ENCODE measurements at regions not wholly inside any gene's neighbourhood (a gene's known extent, or its start where the extent isn't known, plus 50 kb on each side); places are given as distances from the start of the nearest gene placed in this dataset.

DNA sequence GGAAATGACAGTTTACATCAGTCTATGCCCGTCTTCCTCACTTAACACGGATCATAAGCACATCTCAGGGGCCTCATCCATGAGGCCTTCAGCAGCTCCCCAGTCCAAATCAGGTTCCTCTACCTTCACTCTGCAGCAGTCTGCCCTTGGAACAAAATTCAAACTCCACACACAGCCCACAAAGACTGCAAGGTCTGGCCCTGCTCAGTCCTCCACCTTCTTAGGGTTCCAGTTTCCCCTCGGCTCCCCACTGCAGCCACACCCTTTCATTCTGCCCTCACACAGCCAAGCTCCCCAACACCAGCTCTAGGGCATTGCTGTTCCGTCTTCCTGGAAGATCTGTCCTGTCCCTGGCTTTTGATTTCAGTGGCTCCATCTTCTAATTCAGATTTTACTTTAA is 95.2 kb upstream of the IQSEC1 start:
- DNase-seq, result no peak

- DNase-seq, result no peak
Measured at GRCh38 chr3:13167829-13168228, 94.6 kb upstream of the IQSEC1 start.

DNA sequence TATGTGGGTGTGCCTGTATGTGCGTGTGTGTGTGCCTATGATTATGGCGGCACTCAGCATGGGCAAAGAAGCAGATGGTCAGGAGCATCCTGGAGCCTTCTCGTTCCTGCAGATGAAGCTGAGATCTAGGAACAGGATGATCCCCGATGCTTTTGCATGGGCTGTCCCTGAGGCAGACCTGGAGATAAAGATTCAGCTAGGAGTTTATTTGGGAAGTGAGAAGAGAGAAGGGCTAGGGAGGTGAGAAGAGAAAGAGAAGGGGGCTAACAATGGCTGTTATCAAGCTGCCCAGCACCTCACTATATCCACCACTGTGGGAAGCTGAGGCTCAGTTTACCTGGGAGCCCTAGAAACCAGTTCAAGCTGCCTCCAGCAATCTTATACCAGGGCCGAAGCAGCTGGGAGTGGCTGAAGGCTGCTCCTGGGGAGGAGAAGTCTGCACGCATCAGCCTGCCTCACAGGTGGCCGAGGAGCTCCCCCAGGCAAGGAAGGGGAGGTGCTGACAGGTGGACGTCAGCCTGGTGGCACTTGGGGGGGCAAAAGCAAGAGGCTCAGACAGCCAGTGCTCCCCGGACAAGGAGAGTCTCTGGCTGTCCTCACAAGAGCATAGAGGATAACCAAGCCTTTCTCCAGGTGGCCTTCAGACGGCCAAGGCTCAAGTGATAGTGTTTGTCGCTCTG is 94.0 kb upstream of the IQSEC1 start:
- DNase-seq, result no peak

- DNase-seq, result no peak
Measured at GRCh38 chr3:13166243-13167063, 93.2 kb upstream of the IQSEC1 start.

DNA sequence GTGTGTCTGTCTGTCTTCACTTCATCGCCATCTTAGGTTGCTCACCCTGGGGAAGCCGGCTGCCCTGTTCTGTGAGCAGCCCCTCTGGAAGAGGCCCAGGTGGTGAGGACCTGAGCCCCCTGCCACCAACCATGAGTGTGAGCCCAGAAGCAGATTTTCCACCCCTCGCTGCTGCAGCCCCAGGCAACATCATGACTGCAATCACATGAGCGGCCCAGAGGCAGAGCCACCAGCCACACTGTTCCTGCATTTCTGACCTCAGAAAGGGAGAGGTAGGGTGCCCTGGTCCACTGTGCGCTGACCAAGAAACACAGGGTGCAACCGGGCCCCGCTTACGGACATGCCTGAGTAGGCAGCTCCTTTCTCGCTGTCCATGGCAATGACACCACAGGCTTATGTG is 92.3 kb upstream of the IQSEC1 start:
- DNase-seq, result no peak

DNA sequence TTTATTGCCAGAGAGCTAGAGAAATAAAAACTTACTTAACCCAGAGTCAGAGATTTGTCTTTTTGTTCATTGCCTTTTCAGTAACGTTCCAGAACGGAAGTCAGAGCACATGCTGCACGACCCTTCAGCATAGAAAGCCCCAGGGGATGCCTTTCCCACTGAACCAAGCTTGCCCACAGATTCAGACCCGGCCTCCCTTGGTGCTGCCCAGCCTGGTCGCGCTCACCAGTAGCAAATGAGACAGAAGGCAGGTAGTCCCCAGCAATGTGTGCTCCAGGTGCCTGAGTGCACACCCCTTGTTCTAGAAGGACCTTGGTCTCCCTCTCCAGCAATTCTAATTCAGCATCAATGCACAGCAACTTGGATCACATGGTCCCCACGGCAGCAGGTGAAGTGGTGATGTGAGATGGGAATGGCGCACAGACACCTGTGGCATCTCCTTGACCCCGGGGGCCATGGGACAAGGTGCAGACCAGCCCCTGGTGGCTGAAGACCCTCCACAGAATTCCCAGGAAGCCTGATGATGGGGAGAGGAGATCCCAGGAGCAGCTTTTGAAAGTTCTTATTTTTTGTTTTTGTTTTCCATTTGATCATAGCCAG is 91.8 kb upstream of the IQSEC1 start:
- no peak for DNase-seq

DNA sequence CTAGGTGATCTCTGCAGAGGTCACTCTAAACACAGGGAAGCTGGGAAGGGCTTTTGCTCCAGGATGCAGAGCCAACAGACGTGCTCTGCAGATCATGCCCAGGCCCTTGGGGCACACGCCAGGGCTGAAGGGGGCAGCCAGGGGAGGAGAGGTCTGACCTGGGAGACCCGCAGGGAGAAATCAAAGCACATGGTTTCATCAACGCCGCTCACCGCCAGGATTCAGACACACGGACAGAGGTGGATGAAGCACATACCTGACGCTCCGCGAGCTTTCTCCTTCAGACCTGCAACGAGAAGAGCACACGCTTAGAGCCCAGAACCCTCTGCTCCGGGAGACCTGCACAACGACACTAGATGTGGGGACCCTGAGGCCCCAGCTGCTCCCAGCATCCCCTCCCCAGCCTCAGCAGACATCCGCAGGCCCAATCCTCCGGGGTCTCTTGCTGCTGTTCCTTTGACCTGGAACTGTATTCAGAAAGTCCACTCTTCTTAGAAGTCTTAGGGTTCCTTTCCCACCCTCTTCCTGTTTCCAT is 90.7 kb upstream of the IQSEC1 start:
- no peak for DNase-seq

- no peak for DNase-seq
Measured at GRCh38 chr3:13162549-13163320, 89.5 kb upstream of the IQSEC1 start.

DNA sequence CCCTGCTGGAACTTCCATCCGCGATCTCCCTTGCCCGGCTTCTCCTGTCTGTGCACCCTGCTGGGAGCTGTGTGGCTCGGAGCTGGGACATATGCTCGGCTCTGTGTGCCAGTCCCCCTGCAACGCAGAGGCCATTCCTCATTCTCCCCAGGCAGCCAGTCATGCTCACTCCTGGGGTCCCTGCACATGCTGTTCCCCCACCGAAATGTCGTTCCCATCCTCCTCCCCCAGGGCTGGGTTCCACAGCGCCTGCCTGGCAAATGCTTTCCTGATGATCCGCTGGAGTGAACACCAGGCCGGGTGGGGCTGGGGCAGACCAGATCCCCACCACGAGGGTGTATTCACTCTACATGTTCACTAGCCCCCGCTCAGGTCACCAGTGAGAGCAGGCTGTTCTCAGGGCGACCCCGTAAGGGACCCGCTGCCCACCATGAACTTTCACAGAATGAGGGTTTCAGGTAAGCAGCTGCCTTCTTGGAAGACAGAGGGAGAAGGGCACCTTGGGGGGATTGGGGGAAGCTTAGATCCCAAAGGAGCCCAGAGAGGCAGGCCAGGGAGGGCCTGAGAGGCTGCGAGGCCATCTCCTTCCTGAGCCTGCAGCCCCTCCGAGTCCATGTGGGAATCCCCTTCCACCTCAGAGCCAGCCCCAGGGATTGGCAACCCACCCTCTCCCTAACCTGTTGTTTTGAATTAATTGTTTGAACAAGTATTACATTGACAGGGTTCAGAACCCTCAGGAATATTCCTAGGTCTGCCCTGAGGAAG is 88.7 kb upstream of the IQSEC1 start:
- DNase-seq, result no peak

DNA sequence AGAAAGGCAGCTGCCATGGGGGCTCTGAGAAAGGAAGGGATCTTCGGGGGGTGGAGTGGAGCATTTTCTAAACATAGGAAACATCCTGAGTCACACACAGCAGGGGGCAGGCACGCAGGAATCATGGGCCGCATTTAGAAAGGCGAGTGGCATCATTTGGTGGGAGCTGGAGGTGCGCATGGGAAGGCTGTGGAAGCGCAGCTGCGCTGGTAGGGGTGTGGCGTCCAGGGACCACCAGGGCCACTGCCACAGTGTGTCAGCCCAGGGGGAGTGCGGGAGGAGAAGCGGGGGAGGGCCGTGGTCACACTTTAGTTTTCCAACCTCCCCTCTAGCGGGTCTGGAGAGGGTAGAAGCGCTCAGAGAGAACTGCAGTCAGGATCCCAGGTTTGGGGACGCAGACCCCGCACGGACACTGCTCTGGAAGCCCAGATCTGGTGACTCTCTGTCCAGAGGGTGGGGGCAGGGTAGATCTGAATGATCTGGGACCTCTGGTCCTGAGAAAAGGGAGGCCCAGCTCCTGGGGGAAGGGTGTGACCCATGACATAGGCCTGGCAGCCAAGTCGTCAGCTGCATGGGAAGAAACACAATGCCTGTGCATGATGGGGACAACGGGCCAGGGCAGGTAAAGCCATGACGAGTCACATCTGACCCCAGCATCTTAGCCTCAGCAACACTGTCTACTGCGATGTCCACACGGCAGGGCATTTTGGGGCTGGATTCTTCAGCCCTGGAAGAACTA is 88.0 kb upstream of the IQSEC1 start:
- DNase-seq, result no peak

- no peak for DNase-seq
Measured at GRCh38 chr3:13160619-13161018, 87.4 kb upstream of the IQSEC1 start.

- DNase-seq, result no peak
Measured at GRCh38 chr3:13159890-13160289, 86.7 kb upstream of the IQSEC1 start.

- no peak for DNase-seq
Measured at GRCh38 chr3:13158871-13159270, 85.6 kb upstream of the IQSEC1 start.

DNA sequence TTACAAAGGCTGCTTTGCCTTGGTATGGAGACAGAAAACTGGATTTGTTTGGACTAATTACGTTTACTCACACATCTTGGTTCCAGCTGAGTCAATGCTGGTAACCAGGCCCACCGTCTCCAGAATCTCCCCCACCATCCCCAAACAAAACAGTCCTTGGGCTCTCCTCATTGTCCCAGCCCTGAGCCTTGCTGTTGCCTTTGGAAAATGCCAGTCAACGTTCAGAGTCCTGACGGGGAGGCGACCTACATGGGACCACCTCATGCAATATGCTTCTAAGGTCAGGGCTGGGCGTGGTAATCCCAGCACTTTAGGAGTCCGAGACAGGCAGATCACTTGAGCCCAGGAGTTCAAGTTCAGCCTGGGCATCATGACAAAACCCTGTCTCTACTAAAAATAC is 85.2 kb upstream of the IQSEC1 start:
- no peak for DNase-seq

- no peak for DNase-seq
Measured at GRCh38 chr3:13157986-13158385, 84.8 kb upstream of the IQSEC1 start.

GRCh38 chr3:13152826-13153710 is 79.8 kb upstream of the IQSEC1 start:
- DNase-seq, result no peak

DNA sequence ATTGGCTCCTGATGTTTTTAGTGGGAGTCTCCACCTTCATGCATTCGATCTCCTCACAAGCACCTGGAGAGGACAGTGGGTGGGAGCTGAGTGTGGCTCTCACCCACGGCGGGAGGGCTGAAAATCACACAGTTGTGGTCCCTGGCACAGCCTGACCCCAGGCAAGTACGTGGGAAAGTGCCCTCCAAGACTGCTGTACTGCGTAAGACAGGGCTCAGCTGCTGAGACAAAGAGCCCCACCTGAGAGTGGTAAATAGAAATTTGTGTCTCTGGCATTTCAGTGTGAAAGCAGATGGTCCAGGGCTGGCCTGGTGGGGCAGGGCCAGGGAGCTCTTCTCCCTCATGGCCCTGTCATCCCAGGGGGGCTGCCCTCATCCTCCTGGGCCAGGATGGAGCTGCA is 77.4 kb upstream of the IQSEC1 start:
- DNase-seq, result no peak

DNA sequence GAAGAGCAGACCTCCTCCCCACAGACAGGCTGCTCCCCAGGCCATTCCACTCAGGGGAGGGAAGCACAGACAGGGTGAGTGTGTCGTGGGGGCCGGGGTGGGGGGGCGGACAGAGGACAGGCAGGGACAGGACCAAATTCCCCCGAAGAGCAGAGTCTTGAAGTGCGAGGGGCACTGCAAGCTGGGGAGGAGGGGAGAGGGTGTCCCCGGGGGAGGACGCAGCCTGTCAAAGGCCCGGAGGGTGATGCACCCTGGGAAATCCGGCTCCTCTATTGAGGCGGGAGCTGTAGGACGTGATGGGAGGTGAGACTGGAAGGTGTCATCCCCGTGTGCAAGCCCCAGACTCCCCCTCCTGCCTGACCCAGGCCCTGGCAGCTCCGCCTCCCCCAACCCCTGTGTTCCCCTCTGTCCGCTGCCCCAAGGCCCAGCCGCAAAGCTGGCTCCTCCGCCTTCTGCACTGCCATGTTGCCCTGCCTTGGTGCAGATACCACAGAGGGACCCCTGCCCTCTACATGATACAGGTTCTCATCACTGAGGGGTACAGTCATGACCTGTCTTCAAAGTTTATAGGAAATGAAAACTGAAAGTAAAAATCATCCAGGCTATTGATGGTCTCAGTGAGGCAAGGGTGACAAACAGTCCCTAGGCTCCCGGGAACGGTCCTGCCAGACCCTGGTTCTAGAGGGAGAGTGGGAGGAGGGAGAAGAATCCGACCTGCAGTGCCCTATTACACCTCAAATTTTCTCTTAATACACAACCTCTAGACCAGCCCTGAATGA is 76.3 kb upstream of the IQSEC1 start:
- DNase-seq, result no peak

DNA sequence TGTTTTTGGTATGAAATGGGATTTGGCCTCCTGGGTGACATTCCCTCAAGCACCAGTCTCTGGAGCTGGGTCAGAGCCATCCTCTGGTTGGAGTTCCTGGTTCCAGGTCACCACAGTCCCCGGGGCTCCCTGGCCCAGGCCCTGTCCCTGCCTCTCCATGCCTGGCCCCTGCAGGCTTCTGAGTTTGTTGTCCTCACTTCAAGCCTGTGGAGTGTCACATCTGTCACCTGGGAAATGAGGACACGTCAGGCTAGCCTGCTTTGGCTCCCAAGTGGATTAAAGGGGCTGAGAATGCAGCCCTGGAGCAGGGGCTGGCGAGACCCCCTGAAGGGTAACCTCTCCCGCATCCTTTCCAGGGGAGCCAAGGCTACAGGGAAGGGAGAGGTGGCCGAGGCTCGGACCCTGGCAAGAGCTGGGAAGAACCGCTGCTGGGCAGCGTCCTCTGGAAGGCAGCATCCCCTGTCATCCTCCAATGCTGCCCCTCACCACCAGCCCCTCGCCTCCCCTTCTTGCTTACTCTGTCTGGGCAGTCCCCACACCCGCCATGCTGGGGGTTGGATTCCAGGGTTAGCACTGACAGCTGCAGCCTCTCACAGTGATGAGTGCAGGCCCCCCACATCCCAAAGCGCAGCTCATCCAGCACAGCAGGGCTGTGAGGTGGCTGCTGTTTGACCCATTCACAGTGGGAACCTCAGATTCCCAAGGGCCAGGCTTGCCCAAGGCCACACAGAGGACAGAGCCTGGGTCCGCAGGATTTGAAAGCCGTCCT is 75.5 kb upstream of the IQSEC1 start:
- no peak for DNase-seq

Data from T1000 (cell line).